Lung (tissue), 11 donors: ENCODE measurements at regions not wholly inside any gene's neighbourhood (a gene's known extent, or its start where the extent isn't known, plus 50 kb on each side); places are given as distances from the start of the nearest gene placed in this dataset.
A peak's percentile ranks its signal among the peaks of the same experiment; 100 is the strongest.

Experiments
- ATAC-seq: fragments of 200-7000 bp; cut with Tn5 transposase; one replicate; pipeline ENCODE4 v1.9.1; 2020; ENCODE audit warnings: moderate number of reproducible peaks; ENCODE audit not compliant: insufficient read depth, low FRiP score
- DNase-seq, 3 donors: peaks; one replicate each; pipeline ENCODE4 v3.0.0-alpha.2; 2013 to 2017
- H3K27ac ChIP-seq, 2 donors: one replicate each; pipeline ENCODE4 v1.5.1; 2013; ENCODE audit warnings: mild to moderate bottlenecking in 2 of 2, moderate library complexity in 2 of 2, control low read depth in 1 of 2, inconsistent platforms in 1 of 2, low read depth in 1 of 2, low read length in 1 of 2
- H3K27me3 ChIP-seq, 3 donors: one replicate each; pipeline ENCODE4 v1.5.1; 2013; ENCODE audit warnings: low read length in 2 of 3; ENCODE audit not compliant: control insufficient read depth in 3 of 3, insufficient read depth in 3 of 3
- H3K36me3 ChIP-seq, 4 donors: one replicate each; pipeline ENCODE4 v1.5.1; 2013; ENCODE audit warnings: low read length in 4 of 4, mild to moderate bottlenecking in 1 of 4, moderate library complexity in 1 of 4; ENCODE audit not compliant: control insufficient read depth in 4 of 4, insufficient read depth in 4 of 4
- H3K4me1 ChIP-seq, 5 donors: one replicate each; pipeline ENCODE4 v1.5.1; 2013; ENCODE audit warnings: low read length in 5 of 5, mild to moderate bottlenecking in 2 of 5, moderate library complexity in 1 of 5; ENCODE audit not compliant: control insufficient read depth in 5 of 5, insufficient read depth in 5 of 5
- H3K4me3 ChIP-seq: one replicate; pipeline ENCODE4 v1.5.1; 2013; ENCODE audit warnings: mild to moderate bottlenecking, control low read depth, moderate library complexity
- H3K9ac ChIP-seq, 2 donors: one replicate each; pipeline ENCODE4 v1.5.1; 2013; ENCODE audit warnings: low read length in 2 of 2, control low read depth in 1 of 2; ENCODE audit not compliant: insufficient read depth in 1 of 2
- H3K9me3 ChIP-seq, 4 donors: one replicate each; pipeline ENCODE4 v1.5.1; 2013; ENCODE audit warnings: low read length in 3 of 4, mild to moderate bottlenecking in 1 of 4, moderate library complexity in 1 of 4; ENCODE audit not compliant: control insufficient read depth in 4 of 4, insufficient read depth in 3 of 4
- CTCF ChIP-seq: IDR thresholded peaks from 2 replicates; pipeline ENCODE4 v1.5.1; 2012; ENCODE audit warnings: mild to moderate bottlenecking; ENCODE audit errors: control extremely low read depth, extremely low read depth
- whole genome bisulfite sequencing, 2 donors: extraction: QIAGEN DNeasy Blood & Tissue Kit; methylation state at CpG; one replicate each; pipeline ENCODE4 v1.1.7; 2013; 5-methylcytosine and 5-hydroxymethylcytosine counted together
- donor health status: control.
- donor health status: control.
- donor health status: Bipolar disorder and iron deficiency.
- donor health status: healthy.
- donor health status: DM: yes; HTN: yes; CAD: no.

GRCh38 chr4:156553659-156554058 is 417.9 kb downstream of the PDGFC start:
- WGBS, 2 donors: 30 to 55% methylated on average over 1 of the region's 1 CpG

GRCh38 chr4:156547891-156548290 is 423.7 kb downstream of the PDGFC start:
- Histone ChIP-seq H3K27ac (no peak overlapping the region), H3K36me3 (no peaks in the 10 kb centered on the region), H3K4me1 (no peaks in the 10 kb centered on the region), H3K27me3 (no peaks in the 10 kb centered on the region), H3K4me3 (no peak overlapping the region), H3K9ac (no peak overlapping the region), H3K9me3 (peaks cover 0 to 2% (median 0%) of the 10 kb centered on the region in 4 donors)
- no peak for ATAC-seq
- no peak for DNase-seq
- whole genome bisulfite sequencing, 2 donors: 75 to 80% methylated on average over 2 of the region's 2 CpGs
- no peak for TF ChIP-seq CTCF

More at GRCh38 chr4:156553659-156554058, 417.9 kb downstream of the PDGFC start:
- H3K9ac ChIP-seq: no peak overlapping the region
- DNase-seq (no peak), ATAC-seq (no peak)
- no peak overlapping the region for H3K27ac ChIP-seq
- no peak for TF ChIP-seq CTCF
- no peak overlapping the region for H3K4me3 ChIP-seq
- H3K27me3 ChIP-seq: no peaks in the 10 kb centered on the region
- H3K36me3 ChIP-seq: no peaks in the 10 kb centered on the region
- H3K9me3 ChIP-seq: peaks cover 0 to 10% (median 1%) of the 10 kb centered on the region in 4 donors
- no peaks in the 10 kb centered on the region for H3K4me1 ChIP-seq

- DNase-seq (no peak), ATAC-seq (no peak)
- Histone ChIP-seq H3K27me3 (no peaks in the 10 kb centered on the region), H3K4me3 (no peak overlapping the region), H3K36me3 (no peaks in the 10 kb centered on the region), H3K4me1 (no peaks in the 10 kb centered on the region), H3K27ac (no peak overlapping the region), H3K9me3 (no peaks in the 10 kb centered on the region), H3K9ac (no peak overlapping the region)
- 64 to 69% methylated on average over 2 of the region's 2 CpGs for WGBS, 2 donors
- no peak for TF ChIP-seq CTCF
These were observed 424.2 kb downstream of the PDGFC start for GRCh38 chr4:156547439-156547838.

GRCh38 chr4:156545003-156545785 is 426.4 kb downstream of the PDGFC start:
- 71 to 78% methylated on average over 2 of the region's 2 CpGs for WGBS, 2 donors
- Histone ChIP-seq H3K4me1 (no peaks in the 10 kb centered on the region), H3K9me3 (no peaks in the 10 kb centered on the region), H3K27ac (peak overlapping the region in 1 of 2 donors; percentile 21), H3K27me3 (no peaks in the 10 kb centered on the region), H3K9ac (no peak overlapping the region), H3K36me3 (no peaks in the 10 kb centered on the region), H3K4me3 (no peak overlapping the region)
- DNase-seq (no peak), ATAC-seq (no peak)
- no peak for TF ChIP-seq CTCF
